NCI-H345 (cell line): ENCODE measurements at regions not wholly inside any gene's neighbourhood (a gene's known extent, or its start where the extent isn't known, plus 50 kb on each side); places are given as distances from the start of the nearest gene placed in this dataset.

Experiments
- DNase-seq: peaks from one replicate; lab custom pipeline; 2025; lab: John Stamatoyannopoulos, UW

- DNase-seq: no peak
These were observed 256.4 kb upstream of the SOX21 start for GRCh38 chr13:94968757-94969086.

GRCh38 chr13:94968040-94968756 lies 255.9 kb upstream of the SOX21 start:
- DNase-seq: no peak

- no peak for DNase-seq
These were observed 255.1 kb upstream of the SOX21 start for GRCh38 chr13:94967183-94968039.

GRCh38 chr13:94966422-94966955 lies 254.1 kb upstream of the SOX21 start:
- peak; percentile 82 for DNase-seq

- DNase-seq: no peak
These were observed 247.3 kb upstream of the SOX21 start for GRCh38 chr13:94959626-94960025.

DNA sequence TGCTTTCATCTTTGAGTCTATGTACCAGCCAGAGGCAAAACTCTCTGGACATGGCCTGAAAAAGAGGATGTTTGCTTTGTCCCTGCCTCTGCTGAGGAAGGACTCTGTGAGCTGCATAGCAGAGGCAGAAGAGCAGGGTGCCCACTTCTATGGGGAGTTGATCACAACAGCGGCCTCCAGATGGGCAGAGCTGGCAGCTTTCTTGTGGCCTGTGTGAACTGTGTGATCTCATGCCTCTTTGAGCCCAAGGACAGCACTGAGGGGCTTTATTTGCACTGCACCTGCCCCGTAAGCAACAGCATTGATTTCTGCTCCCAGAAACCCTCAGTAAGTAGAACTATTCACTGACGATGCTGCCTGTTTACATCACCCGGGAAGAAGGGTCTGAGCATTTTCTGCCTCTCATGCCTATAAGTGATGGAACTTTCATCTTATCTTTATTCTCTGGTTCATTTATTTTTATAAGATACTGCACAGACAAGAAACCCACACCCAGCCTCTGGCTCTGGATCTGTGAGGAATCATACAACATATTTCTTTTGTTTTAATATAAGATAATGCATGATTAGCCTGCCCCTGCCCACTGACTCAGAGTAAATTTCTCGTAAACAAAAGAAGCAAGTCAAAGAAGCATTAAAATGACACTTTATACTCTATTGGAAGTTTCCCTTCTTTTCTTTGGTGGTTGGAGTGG lies 244.2 kb upstream of the SOX21 start:
- no peak for DNase-seq

GRCh38 chr13:94952787-94953186 lies 240.4 kb upstream of the SOX21 start:
- DNase-seq: no peak

GRCh38 chr13:94950303-94950702 lies 238.0 kb upstream of the SOX21 start:
- DNase-seq: no peak

- peak; percentile 67 for DNase-seq
These were observed 235.6 kb upstream of the SOX21 start for GRCh38 chr13:94947965-94948371.

GRCh38 chr13:94947392-94947791 lies 235.0 kb upstream of the SOX21 start:
- peak; percentile 61 for DNase-seq

GRCh38 chr13:94946039-94946438 lies 233.7 kb upstream of the SOX21 start:
- no peak for DNase-seq

GRCh38 chr13:94938124-94938523 lies 225.8 kb upstream of the SOX21 start:
- DNase-seq: no peak

- DNase-seq: no peak
These were observed 224.3 kb upstream of the SOX21 start for GRCh38 chr13:94936633-94937032.

DNA sequence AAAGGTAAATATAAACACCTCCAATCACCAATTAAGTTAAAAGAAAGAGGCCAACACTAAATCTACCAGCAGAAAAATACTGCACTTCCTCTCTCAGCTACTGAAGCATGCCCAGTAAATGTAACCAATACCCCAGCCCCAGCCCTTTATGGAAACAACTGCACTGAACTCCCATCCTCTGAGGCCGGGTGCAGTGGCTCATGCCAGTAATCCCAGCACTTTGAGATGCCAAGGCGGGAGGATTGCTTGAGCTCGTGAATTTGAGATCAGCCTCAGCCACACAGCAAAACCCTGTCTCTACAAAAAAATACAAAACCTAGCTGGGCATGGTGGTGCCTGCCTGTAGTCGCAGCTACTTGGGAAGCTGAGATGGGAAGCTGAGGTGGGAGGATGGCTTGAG lies 221.6 kb upstream of the SOX21 start:
- DNase-seq: no peak

DNA sequence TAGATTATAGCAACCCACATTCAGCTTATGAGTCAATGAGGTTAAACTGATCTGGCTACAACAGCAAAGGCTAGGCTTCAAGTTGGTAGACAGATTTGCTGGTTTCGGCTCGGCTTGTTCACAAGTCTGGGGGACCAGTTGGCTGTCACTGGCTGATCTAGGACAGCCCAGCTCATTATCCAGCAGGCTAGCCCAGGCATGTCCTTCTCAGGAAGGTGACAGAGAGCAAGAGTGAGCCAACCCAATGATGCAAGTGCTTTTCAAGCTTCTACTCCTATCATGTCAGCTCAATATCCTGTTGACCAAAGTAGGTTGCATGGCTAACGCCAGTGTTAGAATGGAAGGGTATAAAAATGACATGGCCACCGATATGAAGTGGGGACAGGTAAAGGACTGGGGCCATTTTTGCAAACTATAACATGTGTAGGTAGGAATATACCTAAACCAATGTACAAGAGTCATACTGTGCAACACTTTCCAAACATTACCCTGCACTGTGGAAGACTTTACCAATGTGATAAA lies 220.9 kb upstream of the SOX21 start:
- no peak for DNase-seq

GRCh38 chr13:94928127-94928775 lies 215.9 kb upstream of the SOX21 start:
- no peak for DNase-seq

DNA sequence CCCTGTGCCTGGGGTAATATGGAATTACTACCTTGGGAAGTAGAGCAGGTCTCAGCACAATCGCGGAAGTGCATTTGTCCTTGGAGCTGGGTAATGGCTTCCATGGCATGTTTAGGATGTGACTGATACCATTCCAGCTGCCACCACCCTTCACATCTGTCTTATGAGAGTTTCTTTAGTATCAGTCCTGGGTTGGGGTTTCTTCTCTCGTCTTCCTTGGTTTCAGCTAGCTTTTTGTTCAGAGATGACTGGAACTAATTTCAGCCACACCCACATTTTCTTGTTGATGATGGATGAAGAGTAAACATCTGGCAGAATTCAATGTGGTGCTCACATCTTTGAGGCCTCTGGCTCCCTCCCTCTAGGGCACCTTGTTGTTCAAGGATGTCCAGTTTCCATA lies 212.9 kb upstream of the SOX21 start:
- no peak for DNase-seq

- DNase-seq: no peak
These were observed 208.8 kb upstream of the SOX21 start for GRCh38 chr13:94921181-94921580.

DNA sequence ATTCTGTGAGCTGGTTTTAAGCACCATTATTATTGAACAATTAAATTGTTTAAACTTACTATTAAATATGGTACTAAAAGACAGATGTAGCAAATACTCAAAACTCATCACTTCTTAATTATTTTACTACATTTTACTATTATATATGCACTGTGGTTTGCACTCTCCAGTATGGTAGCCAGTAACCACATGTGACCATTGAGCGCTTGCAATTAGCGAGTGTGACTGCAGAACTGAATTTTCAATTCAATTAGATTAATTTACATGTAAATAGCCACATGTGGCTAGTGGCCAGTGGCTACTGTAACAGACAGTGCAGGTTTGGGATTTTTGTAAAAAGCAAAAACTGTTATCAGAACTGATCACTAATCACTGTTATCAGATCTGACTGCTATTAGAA lies 208.2 kb upstream of the SOX21 start:
- no peak for DNase-seq

DNA sequence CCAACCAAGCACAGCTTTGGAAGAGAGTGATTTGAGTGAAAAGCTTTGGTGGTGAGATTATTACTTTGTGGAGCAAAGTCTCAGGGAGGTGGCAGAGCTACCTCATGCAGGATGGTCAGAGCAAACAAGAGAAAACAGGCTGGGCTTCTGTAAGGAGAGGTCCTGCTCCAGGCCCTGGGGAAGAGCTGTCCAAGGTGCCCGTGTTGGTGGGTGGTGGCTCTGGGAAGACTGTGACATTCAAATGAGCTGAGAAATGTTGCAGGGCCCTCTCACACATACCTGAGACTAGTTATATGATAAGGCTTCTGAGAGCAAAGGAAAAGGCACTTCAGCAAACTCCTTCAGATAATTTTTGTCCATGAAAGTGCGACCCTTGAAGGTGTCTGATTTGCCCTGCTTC lies 205.5 kb upstream of the SOX21 start:
- DNase-seq: no peak

GRCh38 chr13:94914895-94915294 lies 202.6 kb upstream of the SOX21 start:
- DNase-seq: no peak

DNA sequence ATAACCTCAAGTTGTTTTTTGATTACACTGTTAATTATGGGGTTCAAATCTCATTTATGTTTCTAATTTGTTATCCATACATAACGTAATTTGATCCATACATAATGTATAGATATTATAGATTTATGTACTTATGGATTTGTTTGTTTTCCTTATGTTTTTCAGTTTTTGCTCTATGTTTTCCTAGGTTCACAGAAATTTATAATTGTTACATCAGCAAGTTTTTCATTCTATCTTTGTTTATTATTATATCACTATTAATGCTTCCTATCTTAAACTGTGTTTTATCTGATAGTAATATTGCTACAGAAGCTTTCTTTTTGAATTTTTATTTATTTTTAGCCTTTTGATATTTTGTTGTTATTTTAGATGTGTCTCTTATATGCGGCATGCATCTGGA lies 194.3 kb upstream of the SOX21 start:
- DNase-seq: no peak
